ENCODE measurements at regions not wholly inside any gene's neighbourhood (a gene's known extent, or its start where the extent isn't known, plus 50 kb on each side); places are given as distances from the start of the nearest gene placed in this dataset.

GRCh38 chr16:86239381-86239780 is 270.9 kb upstream of the FOXF1 start:
- no peaks in the 10 kb centered on the region for H3K9me3 Mint-ChIP-seq
- H3K27ac Mint-ChIP-seq: no peak overlapping the region
- H3K4me1 Mint-ChIP-seq (ENCODE audit: low read depth): no peaks in the 10 kb centered on the region
- no peaks in the 10 kb centered on the region for H3K36me3 Mint-ChIP-seq (ENCODE audit: low read depth)
- no peak overlapping the region for H3K4me3 Mint-ChIP-seq
- peaks cover 30% of the 10 kb centered on the region for H3K27me3 Mint-ChIP-seq
- no peak for DNase-seq

GRCh38 chr16:86240716-86241363 is 269.5 kb upstream of the FOXF1 start:
- Mint-ChIP-seq H3K4me1 (ENCODE audit: low read depth) (no peaks in the 10 kb centered on the region), H3K36me3 (ENCODE audit: low read depth) (no peaks in the 10 kb centered on the region), H3K4me3 (no peak overlapping the region), H3K27ac (no peak overlapping the region), H3K27me3 (peaks cover 30% of the 10 kb centered on the region), H3K9me3 (no peaks in the 10 kb centered on the region)
- no peak for DNase-seq

- Mint-ChIP-seq H3K36me3 (ENCODE audit: low read depth) (no peaks in the 10 kb centered on the region), H3K27ac (no peak overlapping the region), H3K4me1 (ENCODE audit: low read depth) (no peaks in the 10 kb centered on the region), H3K27me3 (peaks cover 30% of the 10 kb centered on the region), H3K4me3 (no peak overlapping the region), H3K9me3 (no peaks in the 10 kb centered on the region)
- no peak for DNase-seq
Observed at GRCh38 chr16:86241681-86242080, 268.6 kb upstream of the FOXF1 start.

- peaks cover 30% of the 10 kb centered on the region for H3K27me3 Mint-ChIP-seq
- H3K36me3 Mint-ChIP-seq (ENCODE audit: low read depth): no peaks in the 10 kb centered on the region
- no peaks in the 10 kb centered on the region for H3K4me1 Mint-ChIP-seq (ENCODE audit: low read depth)
- H3K9me3 Mint-ChIP-seq: no peaks in the 10 kb centered on the region
- H3K4me3 Mint-ChIP-seq: no peak overlapping the region
- no peak overlapping the region for H3K27ac Mint-ChIP-seq
- no peak for DNase-seq
Observed at GRCh38 chr16:86242244-86243122, 267.8 kb upstream of the FOXF1 start.

GRCh38 chr16:86243123-86243473 is 267.2 kb upstream of the FOXF1 start:
- no peak overlapping the region for H3K4me3 Mint-ChIP-seq
- H3K27ac Mint-ChIP-seq: no peak overlapping the region
- no peak for DNase-seq
- no peaks in the 10 kb centered on the region for H3K9me3 Mint-ChIP-seq
- H3K4me1 Mint-ChIP-seq (ENCODE audit: low read depth): no peaks in the 10 kb centered on the region
- H3K27me3 Mint-ChIP-seq: peaks cover 30% of the 10 kb centered on the region
- H3K36me3 Mint-ChIP-seq (ENCODE audit: low read depth): no peaks in the 10 kb centered on the region

GRCh38 chr16:86243571-86244154 is 266.7 kb upstream of the FOXF1 start:
- DNase-seq: no peak
- Mint-ChIP-seq H3K27me3 (peaks cover 30% of the 10 kb centered on the region), H3K4me3 (no peak overlapping the region), H3K4me1 (ENCODE audit: low read depth) (no peaks in the 10 kb centered on the region), H3K9me3 (no peaks in the 10 kb centered on the region), H3K27ac (no peak overlapping the region), H3K36me3 (ENCODE audit: low read depth) (no peaks in the 10 kb centered on the region)

GRCh38 chr16:86244158-86244557 is 266.2 kb upstream of the FOXF1 start:
- H3K4me3 Mint-ChIP-seq: no peak overlapping the region
- no peaks in the 10 kb centered on the region for H3K4me1 Mint-ChIP-seq (ENCODE audit: low read depth)
- H3K9me3 Mint-ChIP-seq: no peaks in the 10 kb centered on the region
- no peaks in the 10 kb centered on the region for H3K36me3 Mint-ChIP-seq (ENCODE audit: low read depth)
- no peak for DNase-seq
- H3K27me3 Mint-ChIP-seq: peaks cover 30% of the 10 kb centered on the region
- no peak overlapping the region for H3K27ac Mint-ChIP-seq

- H3K27me3 Mint-ChIP-seq: peaks cover 30% of the 10 kb centered on the region
- H3K4me1 Mint-ChIP-seq (ENCODE audit: low read depth): no peaks in the 10 kb centered on the region
- H3K36me3 Mint-ChIP-seq (ENCODE audit: low read depth): no peaks in the 10 kb centered on the region
- H3K27ac Mint-ChIP-seq: no peak overlapping the region
- H3K4me3 Mint-ChIP-seq: no peak overlapping the region
- H3K9me3 Mint-ChIP-seq: no peaks in the 10 kb centered on the region
- DNase-seq: no peak
Observed at GRCh38 chr16:86244936-86245335, 265.4 kb upstream of the FOXF1 start.

GRCh38 chr16:86245351-86245750 is 265.0 kb upstream of the FOXF1 start:
- Mint-ChIP-seq H3K4me3 (no peak overlapping the region), H3K9me3 (no peaks in the 10 kb centered on the region), H3K27ac (no peak overlapping the region), H3K36me3 (ENCODE audit: low read depth) (no peaks in the 10 kb centered on the region), H3K4me1 (ENCODE audit: low read depth) (no peaks in the 10 kb centered on the region), H3K27me3 (peaks cover 30% of the 10 kb centered on the region)
- DNase-seq: no peak

- Mint-ChIP-seq H3K4me3 (no peak overlapping the region), H3K27ac (no peak overlapping the region), H3K27me3 (peaks cover 26% of the 10 kb centered on the region)
Observed at GRCh38 chr16:86245895-86246294, 264.4 kb upstream of the FOXF1 start.

GRCh38 chr16:86248310-86248905 is 261.9 kb upstream of the FOXF1 start:
- no peak for DNase-seq

More at GRCh38 chr16:86245895-86246294, 264.4 kb upstream of the FOXF1 start:
- Mint-ChIP-seq H3K4me1 (ENCODE audit: low read depth) (no peaks in the 10 kb centered on the region), H3K9me3 (no peaks in the 10 kb centered on the region), H3K36me3 (ENCODE audit: low read depth) (no peaks in the 10 kb centered on the region)
- no peak for DNase-seq

GRCh38 chr16:86249631-86250030 is 260.7 kb upstream of the FOXF1 start:
- H3K4me3 Mint-ChIP-seq: no peak overlapping the region

More at GRCh38 chr16:86248310-86248905, 261.9 kb upstream of the FOXF1 start:
- no peaks in the 10 kb centered on the region for H3K9me3 Mint-ChIP-seq
- no peak overlapping the region for H3K4me3 Mint-ChIP-seq
- no peaks in the 10 kb centered on the region for H3K4me1 Mint-ChIP-seq (ENCODE audit: low read depth)
- H3K27me3 Mint-ChIP-seq: peaks cover 3% of the 10 kb centered on the region
- no peak overlapping the region for H3K27ac Mint-ChIP-seq
- H3K36me3 Mint-ChIP-seq (ENCODE audit: low read depth): no peaks in the 10 kb centered on the region

GRCh38 chr16:86251682-86252081 is 258.6 kb upstream of the FOXF1 start:
- Mint-ChIP-seq H3K27me3 (no peaks in the 10 kb centered on the region), H3K4me1 (ENCODE audit: low read depth) (no peaks in the 10 kb centered on the region), H3K9me3 (peaks cover 5% of the 10 kb centered on the region), H3K36me3 (ENCODE audit: low read depth) (no peaks in the 10 kb centered on the region), H3K27ac (no peak overlapping the region), H3K4me3 (no peak overlapping the region)
- DNase-seq: no peak

More at GRCh38 chr16:86249631-86250030, 260.7 kb upstream of the FOXF1 start:
- no peak for DNase-seq
- H3K9me3 Mint-ChIP-seq: no peaks in the 10 kb centered on the region
- H3K27ac Mint-ChIP-seq: no peak overlapping the region
- H3K36me3 Mint-ChIP-seq (ENCODE audit: low read depth): no peaks in the 10 kb centered on the region
- H3K27me3 Mint-ChIP-seq: no peaks in the 10 kb centered on the region
- H3K4me1 Mint-ChIP-seq (ENCODE audit: low read depth): no peaks in the 10 kb centered on the region

GRCh38 chr16:86252596-86252995 is 257.7 kb upstream of the FOXF1 start:
- H3K9me3 Mint-ChIP-seq: peaks cover 5% of the 10 kb centered on the region
- no peak for DNase-seq
- H3K27me3 Mint-ChIP-seq: no peaks in the 10 kb centered on the region
- H3K4me3 Mint-ChIP-seq: no peak overlapping the region
- no peaks in the 10 kb centered on the region for H3K4me1 Mint-ChIP-seq (ENCODE audit: low read depth)
- no peak overlapping the region for H3K27ac Mint-ChIP-seq
- H3K36me3 Mint-ChIP-seq (ENCODE audit: low read depth): no peaks in the 10 kb centered on the region

All from activated T-cell treated with anti-CD3 and anti-CD28 coated beads, Interleukin-2, amount 50 U/mL, for 24 hours (primary cell).